GM18519 (cell line): ENCODE measurements at regions not wholly inside any gene's neighbourhood (a gene's known extent, or its start where the extent isn't known, plus 50 kb on each side); places are given as distances from the start of the nearest gene placed in this dataset.

Experiments used
- ATAC-seq: cut with Tn5 transposase; IDR thresholded peaks from one replicate; pipeline ENCODE4 v1.9.1; 2021; ENCODE audit warnings: mild to moderate bottlenecking, moderate library complexity; ENCODE audit not compliant: unreplicated experiment, low FRiP score

GRCh38 chr12:124633365-124634362, 66.3 kb upstream of the NCOR2 start:
- no peak for ATAC-seq

GRCh38 chr12:124632519-124632984, 65.1 kb upstream of the NCOR2 start:
- no peak for ATAC-seq

GRCh38 chr12:124631681-124632256, 64.4 kb upstream of the NCOR2 start:
- ATAC-seq = no peak

- no peak for ATAC-seq
Measured at GRCh38 chr12:124630791-124631313, 63.4 kb upstream of the NCOR2 start.

- ATAC-seq = no peak
Measured at GRCh38 chr12:124629789-124630480, 62.5 kb upstream of the NCOR2 start.

GRCh38 chr12:124629117-124629516, 61.7 kb upstream of the NCOR2 start:
- ATAC-seq = no peak

GRCh38 chr12:124627956-124628355, 60.5 kb upstream of the NCOR2 start:
- no peak for ATAC-seq

GRCh38 chr12:124626971-124627411, 59.6 kb upstream of the NCOR2 start:
- no peak for ATAC-seq

- ATAC-seq = no peak
Measured at GRCh38 chr12:124625867-124626675, 58.7 kb upstream of the NCOR2 start.

- no peak for ATAC-seq
Measured at GRCh38 chr12:124624823-124625222, 57.4 kb upstream of the NCOR2 start.

- no peak for ATAC-seq
Measured at GRCh38 chr12:124623344-124624035, 56.1 kb upstream of the NCOR2 start.

GRCh38 chr12:124622764-124623163, 55.4 kb upstream of the NCOR2 start:
- ATAC-seq = no peak

GRCh38 chr12:124622331-124622730, 54.9 kb upstream of the NCOR2 start:
- no peak for ATAC-seq

- no peak for ATAC-seq
Measured at GRCh38 chr12:124621296-124621660, 53.9 kb upstream of the NCOR2 start.

- no peak for ATAC-seq
Measured at GRCh38 chr12:124620606-124621295, 53.3 kb upstream of the NCOR2 start.

GRCh38 chr12:124618291-124618902, 51.0 kb upstream of the NCOR2 start:
- no peak for ATAC-seq

GRCh38 chr12:124617615-124618014, 50.2 kb upstream of the NCOR2 start:
- no peak for ATAC-seq
